GM10266 (cell line): ENCODE measurements at regions not wholly inside any gene's neighbourhood (a gene's known extent, or its start where the extent isn't known, plus 50 kb on each side); places are given as distances from the start of the nearest gene placed in this dataset.
"Not testable (repeated sequence)": the region's sequence is repeated elsewhere in the genome, so short reads cannot be mapped to it uniquely, and the experiment has no call there.

ENCODE experiments used
- DNase-seq: peaks from one replicate; pipeline ENCODE4 v3.0.0; 2012; ENCODE audit errors: extremely low spot score
- CTCF ChIP-seq: IDR thresholded peaks from 2 replicates; pipeline ENCODE4 v1.5.1; 2012; ENCODE audit warnings: mild to moderate bottlenecking, low read depth; ENCODE audit not compliant: control insufficient read depth, insufficient read depth; ENCODE audit errors: missing control alignments

- TF ChIP-seq CTCF: no peak
- no peak for DNase-seq
These were observed 221.6 kb downstream of the NR2F1-AS1 start for GRCh38 chr5:93359296-93359959.

GRCh38 chr5:93358176-93358575 is 222.8 kb downstream of the NR2F1-AS1 start:
- no peak for TF ChIP-seq CTCF
- no peak for DNase-seq

GRCh38 chr5:93357686-93358085 is 223.3 kb downstream of the NR2F1-AS1 start:
- DNase-seq: no peak
- TF ChIP-seq CTCF: no peak

- no peak for TF ChIP-seq CTCF
- DNase-seq: no peak
These were observed 225.3 kb downstream of the NR2F1-AS1 start for GRCh38 chr5:93355691-93356090.

GRCh38 chr5:93352186-93352585 is 228.8 kb downstream of the NR2F1-AS1 start:
- DNase-seq: no peak
- no peak for TF ChIP-seq CTCF

GRCh38 chr5:93349613-93350012 is 231.4 kb downstream of the NR2F1-AS1 start:
- no peak for TF ChIP-seq CTCF
- no peak for DNase-seq

- no peak for TF ChIP-seq CTCF
- DNase-seq: no peak
These were observed 232.8 kb downstream of the NR2F1-AS1 start for GRCh38 chr5:93348231-93348630.

GRCh38 chr5:93346850-93347249 is 234.2 kb downstream of the NR2F1-AS1 start:
- DNase-seq: not testable (repeated sequence)
